ENCODE measurements at regions not wholly inside any gene's neighbourhood (a gene's known extent, or its start where the extent isn't known, plus 50 kb on each side); places are given as distances from the start of the nearest gene placed in this dataset.

DNA sequence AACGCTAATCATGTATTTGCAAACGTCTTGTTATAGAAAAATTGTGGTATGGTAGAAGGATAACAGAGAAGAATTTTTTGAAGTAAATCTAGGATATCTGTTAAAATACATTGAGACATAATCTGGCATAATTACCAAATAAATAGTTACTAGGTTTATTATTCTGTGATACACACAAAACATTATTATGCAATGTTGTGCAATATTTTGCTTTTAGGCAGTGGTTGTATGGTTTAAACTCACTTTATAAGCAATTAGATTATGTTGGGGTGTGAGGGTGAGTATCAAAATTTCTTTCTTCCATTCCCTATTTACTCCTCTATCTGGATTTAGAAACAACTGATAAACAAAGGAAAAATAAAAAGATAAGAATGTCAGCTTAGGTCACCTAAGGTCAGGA is 385.6 kb downstream of the SLITRK6 start:
- TF ChIP-seq CTCF (IDR thresholded peaks at IDR 0.05) (no peak), EZH2 (IDR thresholded peaks at IDR 0.05) (no peak)
